ENCODE measurements at regions not wholly inside any gene's neighbourhood (a gene's known extent, or its start where the extent isn't known, plus 50 kb on each side); places are given as distances from the start of the nearest gene placed in this dataset.
A peak's percentile ranks its signal among the peaks of the same experiment; 100 is the strongest.
"Not testable (repeated sequence)": the region's sequence is repeated elsewhere in the genome, so short reads cannot be mapped to it uniquely, and the experiment has no call there.

DNA sequence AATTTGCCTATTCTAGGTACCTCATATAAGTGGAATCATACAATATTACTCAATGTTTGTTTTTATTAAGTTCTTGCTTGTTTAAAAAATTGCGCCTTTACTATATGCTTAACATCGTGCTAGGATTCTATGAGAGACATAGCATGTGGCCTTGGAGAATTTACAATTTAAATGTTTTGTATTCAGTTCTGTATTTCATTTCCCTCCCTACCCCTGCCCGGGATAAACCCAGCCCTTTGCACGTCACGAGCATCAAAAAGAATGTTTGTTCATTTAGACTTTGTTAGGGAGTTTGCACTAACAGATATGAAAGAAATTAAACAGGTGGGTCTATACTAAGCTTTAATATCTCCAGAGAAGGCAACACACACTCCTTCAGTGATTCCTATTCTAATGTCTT is 75.7 kb downstream of the C18orf54 start:
- no peak for DNase-seq (ENCODE audit: low read depth in 3 of 3)

DNA sequence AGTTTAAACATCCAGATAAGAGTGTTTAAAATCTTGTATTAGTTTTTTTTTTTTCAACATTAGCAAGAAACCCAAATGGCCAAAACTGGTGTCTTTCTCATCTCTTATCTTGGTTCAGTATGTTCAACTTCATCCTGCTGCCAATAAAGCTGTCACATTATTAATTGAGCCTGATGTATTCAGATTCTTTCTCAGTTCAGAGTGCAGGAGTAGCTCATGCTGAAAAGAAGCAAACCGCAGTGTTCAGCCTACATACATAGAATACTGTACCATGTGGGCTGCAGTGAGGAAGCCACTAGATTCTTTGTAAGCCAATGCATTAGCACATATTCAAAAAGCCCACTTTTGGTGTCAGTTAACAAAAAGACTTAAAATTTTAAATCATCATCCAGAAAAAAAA is 76.2 kb downstream of the C18orf54 start:
- no peak for DNase-seq (ENCODE audit: low read depth in 3 of 3)

DNA sequence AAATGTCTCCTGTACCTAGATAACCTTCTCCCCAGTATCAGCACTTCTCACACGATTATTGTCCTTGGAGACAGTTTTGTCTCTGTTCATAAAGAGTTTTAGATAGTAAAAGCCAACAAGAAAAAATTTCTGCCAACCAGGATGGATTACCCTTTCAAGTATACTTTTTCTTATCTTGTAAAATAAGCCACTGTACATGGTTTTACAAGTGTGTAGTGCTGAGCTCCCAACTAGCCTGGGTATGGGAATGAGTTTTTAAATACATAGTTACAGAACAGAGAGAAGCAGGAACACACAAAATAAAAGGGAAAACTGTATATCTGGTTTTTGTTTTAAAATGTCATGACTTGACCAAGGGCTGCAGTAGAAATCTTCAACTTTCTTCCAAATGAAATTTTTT is 76.7 kb downstream of the C18orf54 start:
- no peak for DNase-seq (ENCODE audit: low read depth in 3 of 3)

DNA sequence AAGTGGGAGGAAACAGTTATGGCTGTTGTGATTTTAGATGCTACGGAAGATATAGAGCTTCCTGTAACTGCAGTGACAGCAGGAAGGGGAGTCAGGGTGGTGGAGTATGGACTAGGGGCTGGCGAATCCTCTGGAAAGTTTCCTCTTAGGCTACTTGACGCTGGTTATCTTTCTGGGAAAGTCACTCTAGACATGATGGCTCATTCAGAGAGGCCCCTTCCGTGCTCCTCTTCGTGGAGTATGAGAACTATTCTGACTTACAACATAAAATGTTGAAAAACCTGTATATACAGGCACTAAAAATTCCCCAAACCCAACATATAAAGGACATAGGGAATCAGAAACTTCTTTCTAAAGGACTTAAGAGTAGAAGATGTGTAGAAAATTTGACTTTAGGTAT is 78.8 kb downstream of the C18orf54 start:
- no peak for DNase-seq (ENCODE audit: low read depth in 3 of 3)

DNA sequence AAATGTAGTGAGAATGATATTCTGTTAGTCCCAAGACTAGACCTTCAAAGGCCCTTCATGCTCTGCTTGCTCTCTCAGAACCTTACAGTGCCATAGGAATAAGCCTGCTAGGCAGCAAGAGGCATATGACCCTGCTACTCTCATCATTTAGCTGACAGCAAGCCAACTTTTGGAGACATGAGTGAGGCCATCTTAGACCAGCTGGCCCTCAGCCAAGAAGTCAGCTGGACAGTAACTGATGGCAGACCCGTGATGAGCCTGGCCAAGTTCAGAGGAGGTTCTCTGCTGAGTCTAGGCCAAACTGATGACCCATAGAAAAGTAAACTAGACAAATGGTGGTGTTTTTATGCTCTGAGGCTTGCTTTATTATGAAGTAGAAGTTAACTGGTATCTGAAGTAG is 82.6 kb downstream of the C18orf54 start:
- DNase-seq (ENCODE audit: low read depth in 3 of 3), result no peak

DNA sequence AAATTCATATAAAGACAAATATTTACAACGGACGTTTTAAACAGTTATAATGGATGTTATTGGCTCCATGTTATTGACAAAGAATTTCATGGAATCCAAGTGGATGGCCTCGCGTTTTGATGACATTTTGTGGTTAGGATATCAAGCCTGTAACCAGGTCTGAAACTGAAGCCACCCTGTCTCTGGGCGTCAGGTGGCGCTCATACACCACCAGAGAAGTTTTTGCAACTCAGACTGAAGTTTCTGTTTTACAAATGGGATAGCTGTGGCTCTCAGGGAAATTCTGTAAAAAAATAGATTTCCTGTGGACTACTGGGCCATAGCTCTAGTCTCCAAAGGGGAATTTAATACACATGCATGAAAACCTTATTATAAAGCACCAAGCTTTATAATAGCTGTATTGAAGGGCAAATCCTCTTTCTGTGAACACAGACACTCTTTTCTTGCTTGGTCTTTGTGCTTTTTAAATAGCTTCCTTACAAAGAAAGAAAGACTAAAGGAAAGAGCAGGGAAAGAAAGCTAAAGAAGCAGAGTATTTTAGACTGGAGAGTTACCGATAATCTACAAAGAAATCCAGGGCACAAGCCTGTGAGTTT is 86.7 kb downstream of the C18orf54 start:
- peak in 1 of 3 experiments; percentile 3 for DNase-seq (ENCODE audit: low read depth in 3 of 3)

DNA sequence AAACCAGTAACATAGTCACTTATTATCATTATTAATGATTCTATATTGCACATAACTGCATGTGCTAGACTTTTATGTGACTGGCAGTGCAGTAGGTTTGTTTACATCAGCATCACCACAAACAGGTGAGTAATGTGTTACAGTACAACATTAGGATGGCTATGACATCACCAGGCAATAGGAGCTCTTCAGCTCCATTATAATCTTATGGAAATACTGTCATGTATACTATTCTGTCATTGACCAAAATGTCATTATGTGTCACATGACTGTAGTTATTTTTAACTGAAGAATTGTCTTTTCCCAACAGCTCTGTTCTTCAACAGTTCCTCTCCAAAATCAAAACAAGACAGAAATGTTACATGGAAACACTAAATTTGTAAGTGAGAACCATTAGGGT is 96.3 kb downstream of the C18orf54 start:
- no peak for DNase-seq (ENCODE audit: low read depth in 3 of 3)

DNA sequence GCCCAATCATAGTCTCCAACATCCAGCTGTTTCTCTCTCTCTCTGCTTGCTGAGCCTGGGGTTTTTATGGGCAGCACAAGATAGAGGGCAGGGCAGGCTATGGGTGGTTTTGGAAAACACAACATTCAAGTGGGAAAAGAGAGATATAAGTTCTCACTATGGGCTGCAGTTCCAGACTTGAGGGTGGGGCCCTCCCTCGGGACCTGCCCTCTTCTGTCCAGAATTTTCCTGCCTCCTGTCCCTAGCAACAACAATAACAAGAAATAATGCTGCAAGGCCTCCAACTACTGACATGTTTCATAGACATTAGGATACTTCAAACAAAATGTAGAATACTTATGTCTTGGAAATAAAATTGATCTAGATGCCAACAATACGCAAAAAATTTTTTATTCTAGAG is 107.8 kb downstream of the C18orf54 start:
- no peak for DNase-seq (ENCODE audit: low read depth in 3 of 3)

DNA sequence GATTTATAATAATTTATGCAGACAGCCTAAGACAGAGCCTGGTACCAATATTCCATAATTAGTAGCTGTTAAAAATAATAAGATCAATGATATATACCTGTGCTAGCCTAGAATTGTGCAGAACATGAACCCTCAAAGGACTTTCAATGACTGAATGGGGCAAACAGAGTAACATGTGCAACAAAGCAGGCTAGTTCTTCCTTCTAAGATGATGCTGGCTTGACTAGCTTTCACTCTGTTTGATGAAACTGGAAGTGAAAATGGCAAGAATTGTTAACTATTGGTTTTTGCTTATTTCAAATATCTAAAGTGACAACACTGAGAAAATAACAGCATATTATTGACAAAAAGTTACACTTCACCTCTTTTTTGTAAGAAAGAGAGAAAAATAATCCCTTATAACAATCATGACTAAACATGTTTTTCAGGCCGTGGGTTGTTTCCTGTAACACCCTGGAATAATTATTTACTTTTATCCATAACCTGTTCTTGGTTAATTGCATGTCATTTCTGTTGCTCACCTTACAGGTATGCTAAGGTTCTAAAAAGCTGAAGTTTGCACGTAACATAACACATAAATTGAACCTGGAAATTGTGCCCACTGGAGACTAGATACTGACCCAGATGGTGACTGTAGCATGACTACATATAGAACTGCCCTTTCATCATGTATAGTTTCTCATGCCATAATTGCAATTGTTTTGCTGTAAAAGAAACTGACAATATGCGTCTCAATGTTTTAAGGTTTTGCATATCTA is 108.7 kb downstream of the C18orf54 start:
- no peak for DNase-seq (ENCODE audit: low read depth in 3 of 3)

DNA sequence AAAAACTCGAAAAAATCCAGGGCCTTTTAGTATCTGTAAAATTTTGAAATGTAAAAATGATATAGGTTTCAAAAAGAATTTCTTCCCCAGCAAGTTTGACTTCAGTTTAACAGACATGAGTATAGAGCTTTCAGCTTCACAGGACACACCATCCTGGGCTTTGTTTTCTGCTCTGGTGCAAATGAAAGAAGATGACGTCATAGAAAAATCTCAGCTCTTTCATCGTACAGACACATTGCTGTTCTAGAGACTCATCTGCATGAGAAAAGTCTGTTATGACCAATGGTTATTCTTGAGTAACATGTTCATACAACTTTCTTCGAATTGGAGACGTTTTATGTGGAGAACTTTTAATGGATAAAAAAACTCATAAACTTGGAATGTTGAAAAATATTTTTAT is 111.7 kb upstream of the DYNAP start:
- no peak for DNase-seq (ENCODE audit: low read depth in 3 of 3)

DNA sequence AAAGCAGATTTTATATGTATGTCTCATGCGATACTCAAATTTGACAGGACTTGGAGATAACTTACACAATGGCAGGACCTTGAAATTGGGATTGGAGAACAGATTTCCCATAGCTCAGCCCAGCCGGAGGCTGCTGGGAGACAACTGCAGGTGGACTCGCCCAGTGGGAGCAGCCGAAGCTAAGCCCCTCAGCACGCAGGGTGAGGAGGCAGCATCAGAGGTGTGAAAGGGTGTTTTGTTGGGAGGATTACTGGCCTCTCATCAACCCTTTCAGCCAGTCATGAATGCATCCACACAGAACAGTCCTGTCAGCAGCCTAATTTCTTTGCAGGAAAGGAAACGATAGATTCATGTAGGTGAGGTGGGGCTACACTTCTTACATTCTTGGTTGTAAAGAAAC is 110.4 kb upstream of the DYNAP start:
- no peak for DNase-seq (ENCODE audit: low read depth in 3 of 3)

DNA sequence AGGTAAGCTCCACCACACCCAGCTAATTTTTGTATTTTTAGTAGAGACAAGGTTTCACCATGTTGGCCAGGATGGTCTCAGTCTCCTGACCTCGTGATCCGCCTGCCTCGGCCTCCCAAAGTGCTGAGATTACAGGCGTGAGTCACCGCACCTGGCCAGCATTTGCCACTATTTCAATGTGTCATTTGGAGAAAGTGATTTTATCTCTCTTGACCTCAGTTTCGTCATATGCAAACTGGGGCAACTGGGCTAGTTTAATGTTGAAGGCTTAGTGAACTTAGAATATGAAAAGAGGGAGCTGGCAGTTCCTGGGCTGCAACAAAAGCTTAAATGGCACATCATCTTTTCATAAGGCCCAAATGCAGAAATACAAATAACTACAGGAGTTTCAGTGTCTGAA is 88.6 kb upstream of the DYNAP start:
- not testable (repeated sequence) for DNase-seq (ENCODE audit: low read depth in 3 of 3)

DNA sequence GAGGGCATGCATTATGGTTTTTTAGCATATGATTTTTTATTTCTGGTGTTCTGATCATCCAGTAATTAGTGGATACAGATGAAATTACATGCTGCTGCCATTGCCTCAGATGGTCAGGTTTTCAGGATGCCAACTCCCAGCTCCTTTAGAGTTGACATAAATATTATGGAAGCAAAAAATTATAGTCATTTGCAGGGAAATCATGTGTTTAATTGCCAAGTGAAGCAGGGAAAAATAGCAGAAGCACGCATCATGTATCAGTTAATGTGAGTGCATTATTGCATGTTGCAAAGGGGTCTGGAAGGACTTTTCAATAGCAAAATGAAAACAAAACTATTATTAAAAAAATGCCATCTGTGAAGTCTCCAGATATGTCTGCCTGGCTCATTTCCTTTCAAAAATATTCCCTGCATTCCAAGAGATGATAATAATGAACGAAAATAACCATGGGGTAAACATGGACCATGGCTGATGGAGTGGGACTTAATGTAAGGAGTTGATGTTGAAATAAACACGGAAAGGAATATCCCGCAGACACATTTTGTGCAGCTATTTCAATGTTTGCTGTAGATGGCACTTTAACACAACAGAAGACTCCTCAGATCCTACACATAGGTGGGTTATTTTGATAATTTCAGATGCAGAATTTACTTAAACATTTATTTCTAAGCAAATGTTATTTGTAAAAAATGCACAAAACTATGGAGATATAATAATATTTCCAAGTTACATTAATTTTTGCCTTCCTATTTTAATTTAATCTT is 87.7 kb upstream of the DYNAP start:
- no peak for DNase-seq (ENCODE audit: low read depth in 3 of 3)

DNA sequence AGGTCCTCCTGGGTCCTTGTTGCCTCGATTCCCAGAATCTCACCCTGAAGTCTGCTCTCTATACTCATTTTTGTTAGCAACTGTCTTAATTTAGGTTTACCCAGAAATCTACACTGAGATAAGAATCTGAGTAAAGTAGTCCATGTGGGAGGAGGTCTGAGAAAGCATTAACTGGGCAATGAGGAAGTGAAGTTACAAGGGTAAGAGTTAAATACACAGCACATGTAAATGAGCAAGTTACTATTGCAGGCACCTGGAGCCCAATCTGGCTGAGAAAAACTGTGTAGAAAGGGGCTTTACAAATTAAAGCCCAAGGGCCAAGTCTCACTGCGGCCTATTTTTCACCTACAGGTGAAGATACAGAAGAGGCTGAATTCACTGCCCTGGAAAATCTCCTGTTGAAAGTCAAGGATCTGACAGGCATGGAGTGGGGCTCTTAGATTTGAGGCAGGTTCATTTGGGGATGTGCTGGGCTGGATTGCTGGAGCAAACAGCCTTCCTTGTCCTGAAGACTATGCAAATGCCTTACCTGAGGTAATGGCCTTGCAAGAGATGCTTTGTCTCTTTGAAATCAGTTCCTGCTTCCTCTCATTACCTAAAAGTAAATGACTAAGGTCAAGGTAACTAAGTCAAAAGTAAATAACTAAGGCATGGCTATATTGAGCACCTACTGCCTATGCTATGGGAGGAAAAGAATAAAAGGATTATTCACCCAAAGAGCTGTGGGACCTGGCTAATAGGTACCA is 84.4 kb upstream of the DYNAP start:
- DNase-seq (ENCODE audit: low read depth in 3 of 3), result no peak

DNA sequence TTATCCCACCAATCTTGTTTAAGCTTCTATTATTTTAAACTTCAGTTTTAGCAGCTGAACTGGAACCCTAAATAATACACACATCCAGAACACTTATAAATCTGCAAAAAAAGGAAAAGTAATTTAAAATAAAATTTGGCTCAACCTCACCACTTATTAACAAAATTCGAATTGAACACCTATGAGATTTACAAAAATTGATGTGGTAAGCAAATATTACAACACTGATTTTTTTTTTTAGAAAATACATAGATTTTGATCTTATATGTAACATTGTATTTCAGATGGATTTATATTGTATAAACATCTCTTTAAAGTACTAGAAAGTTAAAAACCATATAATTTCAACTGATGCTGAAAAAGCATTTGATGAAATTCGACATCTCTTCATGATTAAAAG is 81.3 kb upstream of the DYNAP start:
- no peak for DNase-seq (ENCODE audit: low read depth in 3 of 3)

DNA sequence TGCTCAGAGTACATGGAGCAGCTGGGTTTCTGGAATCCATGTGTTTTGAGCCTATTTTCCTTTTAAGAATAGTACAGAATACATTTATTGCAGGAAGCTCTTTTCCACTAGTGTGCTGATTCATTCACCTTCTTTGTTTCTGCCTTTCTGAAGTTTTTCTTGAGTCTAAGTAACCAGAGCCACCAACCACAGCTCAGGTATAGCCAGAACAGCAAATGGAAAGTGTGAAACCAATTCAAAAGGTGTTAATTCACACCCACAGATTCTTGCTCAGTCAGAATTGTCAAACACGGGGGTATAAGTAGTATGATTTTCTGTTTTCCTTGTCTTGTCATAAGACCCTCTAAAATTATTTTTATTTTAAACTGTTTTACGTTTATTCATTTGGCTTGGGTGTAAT is 75.9 kb upstream of the DYNAP start:
- no peak for DNase-seq (ENCODE audit: low read depth in 3 of 3)

DNA sequence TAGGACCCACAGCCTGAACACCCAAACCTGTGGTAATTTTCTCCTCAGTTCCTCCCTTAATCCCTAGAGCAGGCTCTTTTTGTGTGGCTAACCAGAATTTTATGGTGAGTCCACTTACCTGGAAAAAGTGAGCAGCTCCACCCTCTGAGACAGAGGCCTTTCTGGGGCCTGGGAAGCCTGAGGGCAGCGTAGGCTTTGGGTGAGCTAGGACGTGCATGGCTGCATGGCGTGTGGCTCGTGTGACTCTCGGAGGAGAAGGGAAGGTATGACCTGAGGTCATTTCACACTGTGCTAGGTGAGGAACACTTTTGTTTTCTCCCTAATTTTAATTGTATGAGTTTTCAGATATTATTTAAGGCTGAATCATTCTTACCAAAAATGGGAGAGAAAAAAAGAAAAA is 73.5 kb upstream of the DYNAP start:
- no peak for DNase-seq (ENCODE audit: low read depth in 3 of 3)

DNA sequence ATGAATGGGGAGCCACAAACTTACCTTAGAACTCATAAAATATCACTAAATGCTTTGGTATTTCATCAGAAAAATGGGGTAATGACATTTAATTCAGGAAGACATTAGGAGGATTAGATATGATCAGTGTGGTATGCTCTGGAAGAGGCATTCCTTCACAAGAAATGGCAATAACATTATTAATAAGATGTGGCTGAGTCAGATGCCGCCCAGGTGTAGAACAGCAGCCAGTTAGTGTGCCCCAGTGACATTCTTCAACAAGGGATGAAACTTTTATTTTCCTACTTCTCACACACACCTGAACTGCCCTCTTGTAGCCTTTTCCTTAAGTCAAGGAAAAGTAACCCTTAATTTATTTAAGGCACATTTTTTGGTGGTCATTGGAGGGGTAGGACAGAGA is 69.2 kb upstream of the DYNAP start:
- no peak for DNase-seq (ENCODE audit: low read depth in 3 of 3)

DNA sequence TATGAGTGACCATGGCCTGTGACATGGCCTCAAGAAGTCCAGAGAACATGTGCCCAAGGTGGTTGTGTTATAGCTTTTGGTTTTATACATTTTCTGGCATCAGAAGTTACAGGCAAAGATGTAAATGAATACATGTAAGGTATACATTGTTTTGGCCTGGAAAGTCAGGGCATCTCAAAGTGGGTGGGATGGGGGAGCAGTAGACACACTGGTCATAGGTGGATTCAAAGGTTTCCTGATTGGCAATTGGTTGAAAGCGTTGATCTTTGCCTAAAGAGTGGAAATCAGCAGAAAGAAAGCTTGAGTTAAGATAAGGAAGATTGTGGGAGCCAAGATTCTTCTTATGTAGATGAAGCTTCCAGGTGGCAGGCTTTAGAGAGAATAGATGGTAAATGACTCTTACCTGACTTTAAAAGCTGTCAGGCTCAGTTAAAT is 62.1 kb upstream of the DYNAP start:
- DNase-seq (ENCODE audit: low read depth in 3 of 3), result no peak

DNA sequence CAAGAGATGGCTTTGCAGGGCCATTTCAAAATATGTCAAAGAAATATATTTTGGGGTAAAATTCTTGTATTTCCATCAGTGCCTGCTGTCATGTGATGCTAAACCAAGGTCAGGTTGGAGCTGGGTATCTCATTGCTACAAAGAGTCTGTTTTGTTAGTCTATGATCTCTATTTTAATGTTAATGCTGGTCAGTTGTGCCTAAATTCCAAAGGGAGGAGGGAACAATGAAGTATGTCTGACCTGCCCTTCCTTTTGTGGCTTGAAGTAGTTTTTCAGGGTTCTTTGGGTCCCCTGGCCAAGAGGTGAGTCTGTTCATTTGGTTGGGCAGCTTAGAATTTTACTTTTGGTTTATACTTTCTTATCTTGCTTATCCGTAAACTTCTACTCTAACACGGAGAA is 61.6 kb upstream of the DYNAP start:
- DNase-seq (ENCODE audit: low read depth in 3 of 3), result no peak

DNA sequence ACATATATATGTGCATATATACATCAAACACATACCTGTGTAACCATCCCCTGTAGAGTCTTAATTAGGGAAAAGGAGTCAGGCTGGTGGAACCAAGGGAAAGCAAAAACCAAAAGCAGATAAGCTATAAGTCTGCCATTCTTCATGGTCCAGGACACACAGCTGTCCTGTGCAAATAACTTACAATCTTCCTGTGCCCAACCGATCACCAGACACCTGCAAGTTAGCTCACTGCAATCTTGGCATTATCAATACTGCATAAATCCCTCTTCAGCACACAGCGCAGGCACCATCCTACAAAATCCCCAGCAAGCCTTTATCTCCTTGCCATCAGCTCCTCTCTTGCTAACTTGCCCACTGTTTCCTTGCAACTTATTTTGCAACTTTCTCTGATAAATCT is 60.8 kb upstream of the DYNAP start:
- DNase-seq (ENCODE audit: low read depth in 3 of 3), result no peak

DNA sequence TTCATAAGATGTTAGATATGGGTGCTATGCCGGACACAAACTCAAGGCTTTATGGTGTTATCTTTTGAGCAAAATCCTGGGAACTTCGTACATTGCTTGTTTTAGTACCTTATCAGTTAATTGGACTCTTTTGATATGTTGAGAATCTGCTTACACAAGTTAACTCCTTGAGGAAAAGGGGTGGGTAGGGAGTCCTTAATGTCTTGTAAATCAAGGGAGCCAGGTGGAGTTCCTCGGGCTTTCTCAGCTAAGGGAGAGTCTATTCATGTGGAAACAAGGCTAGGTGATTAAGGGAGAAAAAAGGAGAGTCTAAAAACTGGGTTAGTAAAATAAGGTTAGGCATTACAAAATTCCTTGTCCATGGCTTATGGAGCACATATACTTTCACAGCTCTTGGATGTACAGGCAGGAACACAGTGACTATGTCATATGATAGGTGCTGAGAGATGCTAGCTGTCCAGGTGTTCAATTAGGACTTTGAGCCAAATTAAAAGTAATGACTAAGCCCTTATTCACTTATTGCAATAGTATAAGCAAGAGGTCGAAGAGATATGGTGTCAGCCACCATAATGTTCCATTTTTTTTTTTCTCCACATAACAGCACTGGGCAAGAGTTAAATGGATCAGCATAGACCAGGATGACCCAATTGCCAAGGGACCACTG is 59.5 kb upstream of the DYNAP start:
- DNase-seq (ENCODE audit: low read depth in 3 of 3), result no peak
